Germinal center (tissue), 1 donor: ENCODE measurements at regions not wholly inside any gene's neighbourhood (a gene's known extent, or its start where the extent isn't known, plus 50 kb on each side); places are given as distances from the start of the nearest gene placed in this dataset.
"Not testable (repeated sequence)": the region's sequence is repeated elsewhere in the genome, so short reads cannot be mapped to it uniquely, and the experiment has no call there.

Source experiments
- DNase-seq: peaks from one replicate; pipeline ENCODE4 v3.0.0; 2012; ENCODE audit warnings: mixed read lengths, low spot score

- DNase-seq: no peak
Observed at GRCh38 chr12:42030588-42030987, 114.1 kb downstream of the GXYLT1 start.

GRCh38 chr12:42027546-42027945, 117.1 kb downstream of the GXYLT1 start:
- no peak for DNase-seq

- no peak for DNase-seq
Observed at GRCh38 chr12:42024495-42024830, 120.2 kb downstream of the GXYLT1 start.

GRCh38 chr12:42023733-42024494, 120.8 kb downstream of the GXYLT1 start:
- peak; percentile 57 for DNase-seq

GRCh38 chr12:42021937-42022336, 122.7 kb downstream of the GXYLT1 start:
- DNase-seq: not testable (repeated sequence)

GRCh38 chr12:42021469-42021868, 123.2 kb downstream of the GXYLT1 start:
- no peak for DNase-seq

GRCh38 chr12:42020226-42020625, 124.4 kb downstream of the GXYLT1 start:
- no peak for DNase-seq

GRCh38 chr12:42019746-42020145, 124.9 kb downstream of the GXYLT1 start:
- DNase-seq: no peak

- DNase-seq: no peak
Observed at GRCh38 chr12:42017051-42017450, 127.6 kb downstream of the GXYLT1 start.

GRCh38 chr12:42015051-42015461, 129.6 kb downstream of the GXYLT1 start:
- DNase-seq: no peak

GRCh38 chr12:42012501-42012900, 132.2 kb downstream of the GXYLT1 start:
- not testable (repeated sequence) for DNase-seq

- no peak for DNase-seq
Observed at GRCh38 chr12:42010715-42011114, 134.0 kb downstream of the GXYLT1 start.

- DNase-seq: no peak
Observed at GRCh38 chr12:42010257-42010656, 134.4 kb downstream of the GXYLT1 start.

GRCh38 chr12:42008996-42009395, 135.7 kb downstream of the GXYLT1 start:
- no peak for DNase-seq

- DNase-seq: no peak
Observed at GRCh38 chr12:42003031-42003430, 141.6 kb downstream of the GXYLT1 start.

GRCh38 chr12:42002563-42002962, 142.1 kb downstream of the GXYLT1 start:
- DNase-seq: no peak

GRCh38 chr12:41998436-41998835, 146.2 kb downstream of the GXYLT1 start:
- no peak for DNase-seq

- DNase-seq: no peak
Observed at GRCh38 chr12:41993283-41993682, 151.4 kb downstream of the GXYLT1 start.

- no peak for DNase-seq
Observed at GRCh38 chr12:41992692-41993215, 151.9 kb downstream of the GXYLT1 start.

GRCh38 chr12:41992022-41992421, 152.7 kb downstream of the GXYLT1 start:
- DNase-seq: no peak

- no peak for DNase-seq
Observed at GRCh38 chr12:41988715-41989114, 156.0 kb downstream of the GXYLT1 start.

GRCh38 chr12:41986513-41986912, 158.2 kb downstream of the GXYLT1 start:
- DNase-seq: not testable (repeated sequence)

- no peak for DNase-seq
Observed at GRCh38 chr12:41983856-41984255, 160.8 kb downstream of the GXYLT1 start.

- DNase-seq: no peak
Observed at GRCh38 chr12:41983394-41983793, 161.3 kb downstream of the GXYLT1 start.
